ENCODE measurements at regions not wholly inside any gene's neighbourhood (a gene's known extent, or its start where the extent isn't known, plus 50 kb on each side); places are given as distances from the start of the nearest gene placed in this dataset.
"Not testable (repeated sequence)": the region's sequence is repeated elsewhere in the genome, so short reads cannot be mapped to it uniquely, and the experiment has no call there.

GRCh38 chr3:102361101-102361500 is 73.7 kb upstream of the ZPLD1 start:
- 46 to 66% methylated on average over 3 of the region's 3 CpGs for WGBS, 2 experiments
- Histone ChIP-seq H3K4me3 (ENCODE audit: insufficient read depth, low read depth, low read length) (no peak overlapping the region), H3K27me3 (ENCODE audit: control insufficient read depth, insufficient read depth, low read length, poor library complexity, severe bottlenecking) (no peaks in the 10 kb centered on the region), H3K9me3 (ENCODE audit: control insufficient read depth, low read length) (no peaks in the 10 kb centered on the region), H3K36me3 (ENCODE audit: control insufficient read depth, insufficient read depth, low read length) (peaks cover 5% of the 10 kb centered on the region), H3K4me1 (ENCODE audit: control insufficient read depth, insufficient read depth, low read length) (no peaks in the 10 kb centered on the region), H3K27ac (ENCODE audit: insufficient read depth, low read depth, low read length, poor library complexity, severe bottlenecking) (no peak overlapping the region)

GRCh38 chr3:102366116-102366515 is 68.7 kb upstream of the ZPLD1 start:
- H3K9me3 ChIP-seq (ENCODE audit: control insufficient read depth, low read length); H3K27ac ChIP-seq (ENCODE audit: insufficient read depth, low read depth, low read length, poor library complexity, severe bottlenecking); H3K36me3 ChIP-seq (ENCODE audit: control insufficient read depth, insufficient read depth, low read length); H3K27me3 ChIP-seq (ENCODE audit: control insufficient read depth, insufficient read depth, low read length, poor library complexity, severe bottlenecking); H3K4me1 ChIP-seq (ENCODE audit: control insufficient read depth, insufficient read depth, low read length); H3K4me3 ChIP-seq (ENCODE audit: insufficient read depth, low read depth, low read length): not testable (repeated sequence)
- 71 to 93% methylated on average over 1 of the region's 1 CpG for WGBS, 2 experiments

GRCh38 chr3:102374863-102375634 is 59.8 kb upstream of the ZPLD1 start:
- no peak overlapping the region for H3K27ac ChIP-seq (ENCODE audit: insufficient read depth, low read depth, low read length, poor library complexity, severe bottlenecking)
- H3K36me3 ChIP-seq (ENCODE audit: control insufficient read depth, insufficient read depth, low read length), result no peaks in the 10 kb centered on the region
- no peaks in the 10 kb centered on the region for H3K27me3 ChIP-seq (ENCODE audit: control insufficient read depth, insufficient read depth, low read length, poor library complexity, severe bottlenecking)
- H3K9me3 ChIP-seq (ENCODE audit: control insufficient read depth, low read length), result no peaks in the 10 kb centered on the region
- H3K4me1 ChIP-seq (ENCODE audit: control insufficient read depth, insufficient read depth, low read length), result no peaks in the 10 kb centered on the region
- 87 to 89% methylated on average over 2 of the region's 2 CpGs for WGBS, 2 experiments
- no peak overlapping the region for H3K4me3 ChIP-seq (ENCODE audit: insufficient read depth, low read depth, low read length)

- Histone ChIP-seq H3K4me3 (ENCODE audit: insufficient read depth, low read depth, low read length) (no peak overlapping the region), H3K27me3 (ENCODE audit: control insufficient read depth, insufficient read depth, low read length, poor library complexity, severe bottlenecking) (no peaks in the 10 kb centered on the region)
- WGBS, 2 experiments, result 93 to 95% methylated on average over 4 of the region's 4 CpGs
These were observed 56.6 kb upstream of the ZPLD1 start for GRCh38 chr3:102378216-102378615.

GRCh38 chr3:102382201-102382600 is 52.6 kb upstream of the ZPLD1 start:
- not testable (repeated sequence) for H3K4me1 ChIP-seq (ENCODE audit: control insufficient read depth, insufficient read depth, low read length); H3K4me3 ChIP-seq (ENCODE audit: insufficient read depth, low read depth, low read length); H3K9me3 ChIP-seq (ENCODE audit: control insufficient read depth, low read length); H3K27ac ChIP-seq (ENCODE audit: insufficient read depth, low read depth, low read length, poor library complexity, severe bottlenecking); H3K36me3 ChIP-seq (ENCODE audit: control insufficient read depth, insufficient read depth, low read length); H3K27me3 ChIP-seq (ENCODE audit: control insufficient read depth, insufficient read depth, low read length, poor library complexity, severe bottlenecking)
- WGBS, 2 experiments, result 92 to 93% methylated on average over 5 to 6 of the region's 6 CpGs

More at GRCh38 chr3:102378216-102378615, 56.6 kb upstream of the ZPLD1 start:
- Histone ChIP-seq H3K4me1 (ENCODE audit: control insufficient read depth, insufficient read depth, low read length) (no peaks in the 10 kb centered on the region), H3K36me3 (ENCODE audit: control insufficient read depth, insufficient read depth, low read length) (no peaks in the 10 kb centered on the region), H3K9me3 (ENCODE audit: control insufficient read depth, low read length) (no peaks in the 10 kb centered on the region), H3K27ac (ENCODE audit: insufficient read depth, low read depth, low read length, poor library complexity, severe bottlenecking) (no peak overlapping the region)
